ENCODE measurements at regions not wholly inside any gene's neighbourhood (a gene's known extent, or its start where the extent isn't known, plus 50 kb on each side); places are given as distances from the start of the nearest gene placed in this dataset.
"Not testable (repeated sequence)": the region's sequence is repeated elsewhere in the genome, so short reads cannot be mapped to it uniquely, and the experiment has no call there.

DNA sequence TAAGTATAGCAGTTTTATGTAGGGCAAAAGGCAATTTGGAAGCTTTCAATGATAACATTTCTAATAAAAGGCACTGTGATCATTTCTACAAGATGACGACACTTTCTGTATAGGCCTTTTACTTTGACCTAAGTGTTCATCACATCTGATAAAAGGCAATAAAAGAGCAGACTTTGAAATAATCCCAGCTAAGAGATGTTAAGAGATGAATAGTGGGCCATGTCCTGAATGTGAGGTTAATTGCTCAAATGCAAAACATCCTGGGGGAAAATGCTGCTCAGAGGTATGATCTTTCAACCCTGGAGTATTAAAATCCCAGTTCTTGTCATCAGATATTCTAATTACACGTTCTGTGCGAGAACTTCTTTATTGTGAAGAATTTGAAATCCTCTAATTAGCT lies 677.6 kb downstream of the SOCS6 start:
- DNase-seq = peak in 1 of 3 experiments; percentile 21

DNA sequence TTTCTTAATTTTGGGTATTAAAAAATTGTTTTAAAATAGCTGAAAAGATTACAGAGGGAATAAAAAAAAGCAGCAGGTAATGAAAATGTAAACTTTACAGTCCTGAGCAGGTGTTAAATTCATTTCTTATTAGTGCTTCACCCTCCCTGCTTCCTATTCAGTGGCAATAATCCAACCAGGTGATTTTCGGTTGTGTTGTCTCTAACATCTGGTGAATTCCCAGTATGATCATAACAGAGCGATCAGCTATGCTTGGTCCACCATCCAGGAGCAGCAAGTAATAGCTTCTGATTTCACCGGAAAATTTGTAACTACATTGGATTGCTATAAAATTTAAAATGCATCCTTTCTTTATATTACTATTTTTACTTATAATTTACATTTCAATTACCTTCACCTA lies 673.1 kb downstream of the SOCS6 start:
- DNase-seq = no peak

DNA sequence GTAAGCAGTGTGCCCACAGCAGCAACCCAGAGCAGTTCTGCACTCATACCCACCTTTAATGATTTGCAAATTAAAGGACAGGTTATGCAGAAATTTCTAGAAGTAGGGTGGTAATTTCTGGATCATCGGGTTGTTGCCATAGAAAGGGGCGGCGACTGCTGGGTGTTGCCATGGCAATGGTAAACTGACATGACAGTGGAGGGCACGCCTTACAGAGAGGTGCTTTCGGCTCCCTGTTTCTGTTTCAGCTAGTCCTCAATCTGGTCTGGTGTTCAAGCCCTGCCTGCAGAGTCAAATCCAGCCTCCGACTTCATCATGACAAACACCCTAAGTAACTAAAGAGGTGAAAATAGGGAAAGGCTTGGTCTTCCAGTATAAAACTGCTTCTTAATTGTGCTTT lies 667.7 kb downstream of the SOCS6 start:
- no peak for DNase-seq

DNA sequence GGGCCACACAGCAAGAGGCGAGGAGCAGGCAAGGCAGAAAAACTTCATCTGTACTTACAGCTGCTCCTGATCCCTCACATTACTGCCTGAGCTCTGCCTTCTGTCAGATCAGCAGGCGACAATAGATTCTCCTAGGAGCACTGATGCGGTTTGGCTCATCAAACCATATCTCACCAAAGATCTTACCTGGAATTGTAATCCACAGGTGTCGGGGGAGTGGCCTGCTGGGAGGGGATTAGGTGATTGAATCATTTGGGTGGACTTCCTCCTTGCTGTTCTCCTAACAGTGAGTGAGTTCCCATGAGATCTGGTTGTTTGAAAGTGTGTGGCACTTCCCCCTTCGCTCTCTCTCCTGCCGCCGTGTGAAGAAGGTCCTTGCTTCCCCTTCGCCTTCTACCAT lies 647.3 kb downstream of the SOCS6 start:
- no peak for DNase-seq

DNA sequence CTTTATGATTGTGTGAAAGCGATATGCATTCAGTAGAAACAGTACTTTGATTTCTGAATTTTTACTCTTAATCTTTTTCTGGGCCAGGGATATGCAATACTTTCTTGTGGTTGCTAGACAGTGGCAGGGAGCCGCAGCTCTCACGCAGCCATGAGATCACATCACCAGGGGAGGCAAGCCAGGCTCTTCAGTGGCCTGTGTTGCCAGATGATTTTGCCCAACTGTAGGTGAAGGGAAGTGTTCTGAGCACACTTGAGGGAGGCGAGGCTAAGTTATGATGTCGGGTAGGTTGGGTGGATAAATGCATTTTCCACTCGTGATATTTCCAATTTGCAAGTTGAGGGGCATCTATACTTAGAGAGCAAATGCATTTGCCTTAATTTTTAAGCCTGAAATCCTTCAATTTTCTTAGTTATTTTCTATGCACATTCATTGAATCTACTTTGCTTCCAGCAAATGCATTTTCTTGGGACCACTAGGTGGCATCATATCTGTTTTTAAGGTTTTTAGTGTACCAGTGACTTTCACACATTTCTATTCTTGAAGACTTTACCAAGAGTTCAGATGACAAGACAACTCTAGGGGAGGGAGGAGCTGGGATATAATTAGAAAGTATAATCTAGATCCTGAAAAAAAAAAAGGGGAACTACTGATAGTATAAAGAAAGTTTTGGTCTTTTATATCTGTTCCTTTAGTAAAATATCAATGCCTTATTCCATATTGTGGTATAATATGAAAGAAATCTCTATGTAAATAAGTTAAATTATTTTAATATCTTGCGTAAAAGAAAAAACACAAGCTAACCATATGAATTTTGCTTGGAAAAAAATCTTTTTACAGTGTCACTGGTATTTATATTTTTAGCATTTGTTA lies 643.3 kb downstream of the SOCS6 start:
- peak; percentile 27 to 82 (median 42) for DNase-seq

DNA sequence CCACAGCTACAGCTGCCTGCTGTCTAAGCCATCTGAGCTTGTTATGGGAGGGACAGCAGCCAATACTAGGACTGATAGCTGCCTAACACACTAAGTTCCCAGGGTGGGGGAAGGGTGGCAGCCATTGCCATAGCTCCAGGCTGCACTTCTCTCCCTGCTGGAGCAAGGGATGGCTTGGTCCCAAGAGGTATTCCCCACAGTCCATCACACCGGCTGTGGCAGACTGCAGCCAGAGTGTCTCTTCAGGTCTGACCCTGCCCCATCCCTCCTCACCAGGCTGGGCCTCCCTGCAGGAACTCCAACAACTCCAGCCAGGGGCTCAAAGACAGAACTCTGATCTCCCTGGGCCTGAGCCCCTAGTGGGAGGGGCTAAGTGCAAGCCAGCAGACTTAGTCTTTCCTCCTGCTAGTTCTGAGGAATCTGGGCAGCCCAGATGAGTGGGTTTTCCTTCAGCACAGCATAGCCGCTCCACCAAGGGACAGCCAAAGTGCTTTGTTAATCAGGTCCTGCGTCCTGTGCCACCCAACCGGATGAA lies 632.1 kb downstream of the SOCS6 start:
- no peak for DNase-seq

DNA sequence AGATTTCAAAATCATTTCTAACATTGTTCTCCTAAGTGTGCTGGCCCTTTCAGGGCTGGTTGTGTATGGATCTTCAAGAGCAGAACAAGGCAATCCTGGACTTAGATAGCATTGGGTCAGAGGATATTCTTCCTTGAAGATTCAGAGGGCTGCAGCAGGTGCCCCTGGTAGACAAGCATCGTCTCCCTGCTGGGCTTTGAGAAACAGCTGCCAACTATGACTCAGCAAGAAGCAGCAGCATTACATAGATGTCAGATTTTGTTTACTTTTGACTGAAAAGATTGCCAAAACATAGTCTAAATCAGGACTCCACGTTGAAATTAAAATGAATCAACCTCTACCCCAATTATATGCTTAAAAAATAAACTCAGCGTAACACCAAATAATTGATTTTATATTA lies 618.8 kb downstream of the SOCS6 start:
- DNase-seq = peak in 2 of 3 experiments; percentile 84 to 97

DNA sequence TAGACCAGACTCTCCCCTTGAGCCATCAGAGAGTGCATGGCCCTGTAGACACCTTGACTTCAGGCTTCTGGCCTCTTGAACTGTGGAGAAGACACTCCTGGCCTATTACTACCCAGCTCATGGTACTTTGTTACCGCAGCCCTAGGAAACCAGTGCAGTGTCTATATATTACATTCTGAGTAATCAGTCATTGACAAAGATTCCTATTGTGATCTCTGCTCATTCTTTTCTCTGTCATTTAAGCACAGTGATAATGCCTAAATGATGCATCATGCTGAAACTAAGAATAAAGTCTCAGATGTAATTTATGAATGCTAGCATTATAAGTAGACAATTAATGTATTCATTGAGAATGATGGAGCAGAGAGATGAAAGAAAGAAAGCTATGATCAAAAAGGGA lies 603.5 kb downstream of the SOCS6 start:
- DNase-seq = no peak

DNA sequence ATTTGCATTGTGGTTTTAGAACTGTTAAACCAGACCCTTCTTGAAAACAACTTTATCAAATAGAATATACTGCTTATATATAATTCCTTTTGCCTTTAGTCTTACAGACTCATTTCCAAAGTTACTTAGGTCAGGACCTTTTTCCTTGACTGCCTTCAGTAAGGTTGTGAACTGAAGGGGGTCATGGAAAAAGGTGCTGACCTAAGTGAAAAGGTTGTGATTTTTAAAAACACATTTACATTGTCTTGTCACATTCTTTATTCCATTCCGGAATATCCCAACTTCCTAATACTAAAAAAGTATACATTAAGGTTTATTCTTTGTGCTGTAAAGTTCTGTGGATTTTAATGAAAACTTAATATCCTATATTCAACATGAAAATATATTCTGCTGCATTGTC lies 581.4 kb downstream of the SOCS6 start:
- no peak for DNase-seq

DNA sequence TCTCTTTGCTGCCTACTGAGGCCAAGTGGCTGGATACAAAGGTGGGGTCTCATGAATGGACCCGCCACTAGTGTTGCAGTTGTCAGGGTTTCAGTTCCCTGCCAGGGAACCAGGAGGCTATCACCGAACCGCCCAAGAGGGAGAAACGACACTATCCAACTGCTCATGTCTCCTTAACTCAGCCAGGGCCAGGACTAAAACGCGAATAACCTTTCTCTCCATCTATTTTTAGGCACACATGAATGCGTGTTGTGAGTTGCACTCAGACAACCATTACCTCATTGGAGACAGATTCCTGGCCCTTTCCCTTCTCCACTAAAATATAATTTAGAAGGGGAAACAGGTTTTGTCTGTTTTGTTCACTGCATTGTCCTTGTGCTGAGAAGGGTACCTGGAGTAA lies 559.5 kb downstream of the SOCS6 start:
- DNase-seq = peak in 1 of 3 experiments; percentile 15

DNA sequence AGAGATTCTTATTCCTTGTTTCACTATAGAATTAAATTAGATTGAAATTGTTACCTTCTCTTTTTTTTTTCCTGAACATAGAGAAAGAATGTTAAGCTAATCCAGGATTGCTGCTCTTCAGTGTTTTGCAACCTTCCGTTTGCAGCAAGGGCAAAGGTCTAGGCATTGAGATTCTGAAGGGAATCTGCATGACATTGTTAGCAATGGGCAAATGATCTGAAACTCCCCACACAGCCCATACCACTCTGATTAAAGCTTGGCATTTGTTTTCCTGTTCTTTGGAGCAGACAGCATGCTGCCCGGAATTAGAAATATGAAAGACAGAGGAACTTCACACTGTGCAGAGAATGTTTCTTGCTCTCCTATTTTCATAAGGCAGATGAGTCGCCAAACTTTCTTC lies 551.8 kb downstream of the SOCS6 start:
- DNase-seq = no peak

DNA sequence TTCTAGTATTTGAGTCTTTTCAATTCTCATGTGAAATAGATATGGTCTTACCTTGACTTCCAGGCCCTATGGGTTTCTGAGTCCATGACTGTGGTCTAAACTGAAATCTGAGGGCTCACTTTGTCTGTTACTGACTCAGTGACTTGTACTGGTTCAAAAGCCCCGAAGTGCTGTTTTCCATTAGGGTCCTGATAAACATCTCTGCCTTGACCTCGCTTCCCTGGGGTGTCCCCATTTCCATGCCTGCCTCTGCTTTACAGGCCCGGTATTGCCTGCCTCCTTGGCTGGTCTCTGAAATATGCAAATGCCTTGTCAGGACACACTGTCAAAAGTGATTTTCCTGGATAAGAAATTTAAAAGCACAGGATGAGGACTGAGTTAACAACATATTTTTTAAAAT lies 538.8 kb downstream of the SOCS6 start:
- DNase-seq = no peak

DNA sequence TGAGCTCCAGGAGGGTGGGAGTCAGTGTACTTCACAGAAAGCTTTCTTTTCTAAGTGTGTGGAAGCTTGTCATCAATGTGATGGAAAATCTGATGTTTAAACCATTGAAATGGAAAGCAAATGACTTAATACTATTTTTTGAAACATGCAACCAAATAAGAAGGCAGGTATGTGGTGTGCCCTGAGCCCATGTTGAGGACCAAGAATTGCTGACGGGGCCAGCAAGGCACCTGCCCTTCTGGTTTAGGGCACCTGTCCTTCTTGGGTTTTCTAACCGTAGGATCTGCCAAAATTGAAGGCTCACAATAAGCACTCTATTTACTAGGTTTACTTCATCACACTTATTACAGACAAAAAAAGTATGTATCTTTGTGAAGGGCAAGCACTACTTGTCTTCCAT lies 537.7 kb downstream of the SOCS6 start:
- no peak for DNase-seq

DNA sequence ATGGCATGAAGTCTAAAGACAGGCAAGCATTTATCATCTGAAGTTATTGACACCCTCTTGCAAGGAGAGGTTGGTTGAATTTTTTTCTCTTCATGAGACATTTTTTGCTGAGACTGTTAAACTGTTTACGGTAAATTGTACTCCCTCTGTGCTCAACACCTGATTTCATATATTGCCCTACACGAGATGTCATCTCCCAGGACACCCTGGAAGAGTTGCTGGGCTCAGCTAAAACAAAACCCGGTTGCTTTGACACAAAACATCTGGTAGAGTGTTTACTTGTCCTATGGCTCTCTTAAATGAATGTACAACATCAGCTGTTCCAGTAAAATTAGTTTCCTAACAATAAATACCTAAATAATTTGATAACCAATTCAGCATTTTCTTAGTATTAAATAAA lies 533.8 kb downstream of the SOCS6 start:
- DNase-seq = no peak

DNA sequence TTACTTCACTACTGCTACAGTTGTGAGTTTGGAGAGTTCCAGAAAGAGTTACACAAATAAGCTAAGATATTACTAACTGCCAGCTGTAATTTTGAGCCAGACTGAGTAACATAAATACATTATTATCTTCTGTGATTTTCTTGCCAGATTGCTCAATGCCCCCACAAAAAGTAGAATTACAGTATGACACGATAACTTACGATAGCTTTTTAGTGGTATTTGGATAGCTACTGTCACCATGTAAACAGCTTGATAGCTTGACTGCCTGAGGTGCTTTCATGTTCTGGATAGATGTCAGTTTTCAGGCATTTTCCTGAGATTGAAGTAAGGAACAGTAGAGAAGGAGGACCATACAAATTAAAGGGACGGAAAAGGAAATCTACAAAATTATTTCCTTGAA lies 533.3 kb downstream of the SOCS6 start:
- DNase-seq = no peak

DNA sequence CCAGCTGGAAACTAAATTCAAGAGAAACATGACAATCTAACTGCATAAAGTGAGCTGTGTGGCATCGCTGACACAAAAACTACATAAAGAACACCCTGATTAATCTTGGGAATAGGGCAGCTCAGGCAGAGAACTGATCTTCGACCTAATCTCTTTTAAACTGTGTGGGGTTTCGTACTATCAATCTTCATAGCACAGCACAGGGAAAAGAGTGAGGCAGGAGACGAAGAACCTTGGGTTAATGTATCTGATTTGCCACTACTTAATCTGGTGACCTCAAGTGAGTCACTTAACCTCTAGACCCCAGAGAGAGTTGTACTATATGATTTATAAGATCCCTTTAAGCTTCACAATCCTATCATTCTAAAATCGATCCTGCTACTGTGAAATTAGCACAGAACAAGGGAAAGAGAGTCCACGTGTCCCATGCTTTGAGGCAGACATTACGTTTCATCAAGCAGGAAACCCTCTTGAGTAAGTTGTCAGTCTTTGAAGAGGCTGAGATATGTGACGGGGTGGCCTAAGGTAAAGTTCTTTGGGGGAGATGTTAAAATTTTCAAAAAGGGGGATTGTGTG lies 519.7 kb downstream of the SOCS6 start:
- DNase-seq = no peak

DNA sequence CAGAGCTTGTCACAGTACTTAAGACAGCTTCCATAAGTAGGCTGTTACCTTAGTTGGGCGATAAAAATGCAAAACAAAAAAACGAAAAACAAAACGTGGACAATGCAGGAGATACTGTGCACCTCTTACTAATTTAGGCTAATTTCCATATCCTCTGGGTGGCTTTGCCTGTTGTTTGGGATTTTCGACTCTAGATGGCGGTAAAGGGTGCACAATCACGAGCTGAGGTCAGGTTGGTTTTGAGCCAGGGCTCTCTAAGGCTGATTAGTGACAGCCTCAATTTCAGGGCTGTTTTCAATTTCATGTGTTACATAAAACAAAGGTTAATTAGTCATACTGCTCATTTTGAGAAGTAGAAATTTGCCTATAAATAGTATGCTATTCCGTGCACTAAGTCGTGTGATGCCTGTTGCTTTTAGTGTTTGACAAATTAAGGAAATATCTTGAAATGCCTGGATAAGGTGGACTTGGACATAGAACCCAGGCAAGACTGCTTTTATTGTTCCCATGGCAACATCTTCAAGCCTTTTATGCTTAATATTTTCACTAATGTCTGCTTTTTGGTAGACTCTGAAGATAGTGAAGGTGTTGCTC lies 493.1 kb downstream of the SOCS6 start:
- peak; percentile 52 to 87 (median 64) for DNase-seq

DNA sequence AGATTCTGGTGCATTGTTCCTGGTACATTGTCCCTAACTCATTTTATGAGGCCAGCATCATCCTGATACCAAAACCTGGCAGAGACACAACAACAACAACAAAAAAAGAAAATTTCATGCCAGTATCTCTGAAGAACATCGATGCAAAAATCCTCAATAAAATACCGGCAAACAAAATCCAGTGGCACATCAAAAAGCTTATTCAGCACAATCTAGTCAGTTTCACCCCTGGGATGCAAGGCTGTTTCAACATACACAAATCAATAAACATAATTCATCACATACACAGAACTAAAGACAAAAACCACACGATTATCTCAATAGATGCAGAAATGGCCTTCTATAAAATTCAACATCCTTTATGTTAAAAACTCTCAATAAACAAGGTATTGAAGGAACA lies 477.4 kb downstream of the SOCS6 start:
- not testable (repeated sequence) for DNase-seq

DNA sequence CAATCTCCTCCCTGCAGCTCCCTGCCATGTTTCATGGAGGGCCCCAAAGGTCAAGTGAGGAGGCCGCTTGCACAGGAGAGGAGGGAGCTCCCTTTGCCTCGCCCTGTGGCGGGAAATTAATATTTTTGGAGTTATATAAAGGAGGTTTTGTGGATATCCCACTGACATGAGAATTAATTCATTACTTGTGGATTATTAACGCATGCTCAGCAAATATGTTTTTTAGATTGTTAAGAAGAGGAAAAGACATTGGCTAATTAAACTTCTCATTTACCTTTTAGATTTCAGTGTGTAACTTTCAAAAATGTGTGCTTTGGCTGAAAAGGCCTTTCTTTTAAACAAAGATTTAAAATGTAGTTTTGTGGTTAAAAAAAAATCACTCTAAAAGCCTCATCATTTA lies 474.0 kb downstream of the SOCS6 start:
- DNase-seq = no peak

DNA sequence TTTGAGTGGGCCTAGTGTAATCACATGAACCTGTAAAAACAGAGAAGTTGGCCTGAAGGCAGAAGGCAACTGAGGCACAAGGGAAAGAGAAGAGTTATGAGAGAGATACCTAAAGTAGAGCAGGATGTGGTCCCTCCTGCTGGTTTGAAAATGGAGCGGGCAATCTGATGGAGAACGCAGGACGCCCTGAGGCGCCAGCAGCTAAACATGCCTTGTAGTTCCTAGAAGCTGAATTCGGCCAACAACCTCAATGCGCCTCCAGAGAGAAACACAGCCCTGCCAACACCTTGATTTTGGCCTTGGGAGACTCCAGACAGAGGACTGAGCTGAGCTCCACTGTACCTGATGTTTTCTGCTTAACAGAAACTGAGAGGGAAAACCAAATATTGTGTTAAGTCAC lies 469.9 kb downstream of the SOCS6 start:
- DNase-seq = no peak

DNA sequence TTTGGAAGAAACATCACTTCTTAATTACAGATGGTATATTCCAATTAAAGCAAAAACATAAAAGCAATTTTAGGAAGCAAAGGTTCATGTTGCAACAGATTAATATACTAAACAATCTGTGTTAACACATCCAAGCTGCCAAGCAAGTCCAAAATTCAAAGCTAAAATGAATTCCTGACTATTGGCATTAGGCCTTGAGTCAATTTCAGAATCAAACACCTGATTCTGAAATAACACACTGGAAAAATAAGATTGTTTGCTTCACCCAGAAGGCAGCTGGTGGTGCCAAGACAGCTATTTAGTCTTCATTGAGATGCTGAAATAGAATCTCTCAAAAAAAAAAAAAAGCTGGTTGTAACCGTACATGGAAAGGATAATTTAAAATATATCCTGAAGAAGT lies 465.6 kb downstream of the SOCS6 start:
- no peak for DNase-seq

DNA sequence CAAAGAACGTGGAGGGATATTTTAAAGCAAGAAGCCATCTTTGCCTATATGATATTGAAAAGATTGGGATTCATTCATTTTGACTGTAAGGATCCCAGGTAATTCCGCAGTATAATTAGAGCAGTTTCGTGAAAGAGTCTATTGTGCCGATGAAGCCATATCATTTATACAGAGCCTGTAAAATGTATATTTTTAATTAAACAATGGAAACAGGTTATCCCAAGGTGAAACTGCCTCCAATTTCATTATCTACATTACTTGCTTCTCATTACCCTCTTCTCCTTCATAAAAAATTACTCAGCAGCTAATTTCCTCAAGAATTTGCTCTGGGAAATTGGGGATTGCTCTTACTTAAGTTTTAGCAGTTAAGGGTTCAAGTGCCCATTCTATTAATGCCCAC lies 444.1 kb downstream of the SOCS6 start:
- DNase-seq = peak in 1 of 3 experiments; percentile 45

DNA sequence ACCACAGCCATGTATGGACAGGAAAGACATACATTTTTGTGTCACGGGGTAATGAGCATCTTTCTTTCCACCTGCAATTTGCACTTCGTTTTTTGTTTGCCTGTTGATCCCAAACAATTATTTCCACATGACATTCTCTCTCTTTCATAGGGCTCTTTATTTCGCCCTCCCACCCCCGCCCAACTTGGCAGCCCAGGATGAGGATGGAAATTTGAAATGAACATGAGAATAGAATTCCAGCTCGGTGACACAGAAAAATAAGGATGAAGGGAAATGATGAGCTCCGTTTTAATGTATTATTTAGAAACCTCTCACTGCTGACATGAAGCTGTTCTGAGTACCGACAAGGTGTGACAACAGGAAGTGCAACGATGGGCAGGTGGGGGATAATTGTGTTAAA lies 443.3 kb downstream of the SOCS6 start:
- peak in 2 of 3 experiments; percentile 86 to 96 for DNase-seq

DNA sequence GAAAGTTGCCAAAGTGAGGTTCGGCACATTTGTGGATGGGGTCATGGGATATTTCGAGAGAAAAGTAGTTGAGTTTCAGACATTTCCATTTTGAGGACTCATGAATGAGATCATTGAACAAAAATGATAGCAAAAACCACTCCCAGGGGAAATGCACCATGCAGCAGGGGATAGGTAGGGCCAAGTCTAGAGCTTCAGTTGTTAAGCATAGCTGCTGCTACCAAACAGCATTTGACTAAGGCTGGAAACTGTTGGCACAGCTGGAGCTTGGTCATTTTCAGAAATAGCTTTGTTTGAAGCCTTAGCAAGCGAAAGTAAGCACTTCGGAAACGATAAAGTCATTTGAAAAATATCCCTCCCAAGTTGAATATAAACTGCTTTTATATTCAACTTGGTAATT lies 431.8 kb downstream of the SOCS6 start:
- DNase-seq = no peak
